ENCODE measurements at regions not wholly inside any gene's neighbourhood (a gene's known extent, or its start where the extent isn't known, plus 50 kb on each side); places are given as distances from the start of the nearest gene placed in this dataset.

DNA sequence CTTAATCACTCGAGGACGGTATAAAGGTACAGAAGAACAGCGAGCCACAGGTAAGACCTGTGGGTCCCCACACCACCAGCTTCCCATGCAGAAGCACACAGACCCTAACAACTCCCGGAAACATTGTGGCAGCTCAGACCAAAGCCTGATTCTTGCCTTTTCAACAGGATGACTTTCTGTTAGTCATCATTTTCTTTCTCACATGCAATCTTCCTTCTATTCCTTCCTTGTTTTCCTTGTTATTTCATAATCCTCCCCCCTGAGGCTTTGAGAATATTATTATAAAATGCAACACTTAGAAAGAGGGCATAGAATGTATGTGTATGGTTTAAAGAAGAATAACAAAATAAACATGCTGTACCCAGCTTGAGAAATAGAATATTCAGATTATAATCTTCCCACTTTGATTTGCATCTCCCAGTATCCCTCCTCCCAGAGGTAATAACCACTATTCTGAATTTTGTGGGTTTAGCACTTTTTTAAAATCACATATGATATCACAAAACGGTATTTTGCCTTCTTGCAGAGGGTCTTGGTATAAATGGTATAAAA, 100.9 kb downstream of the FHDC1 start:
- TF ChIP-seq, protein P1, sequence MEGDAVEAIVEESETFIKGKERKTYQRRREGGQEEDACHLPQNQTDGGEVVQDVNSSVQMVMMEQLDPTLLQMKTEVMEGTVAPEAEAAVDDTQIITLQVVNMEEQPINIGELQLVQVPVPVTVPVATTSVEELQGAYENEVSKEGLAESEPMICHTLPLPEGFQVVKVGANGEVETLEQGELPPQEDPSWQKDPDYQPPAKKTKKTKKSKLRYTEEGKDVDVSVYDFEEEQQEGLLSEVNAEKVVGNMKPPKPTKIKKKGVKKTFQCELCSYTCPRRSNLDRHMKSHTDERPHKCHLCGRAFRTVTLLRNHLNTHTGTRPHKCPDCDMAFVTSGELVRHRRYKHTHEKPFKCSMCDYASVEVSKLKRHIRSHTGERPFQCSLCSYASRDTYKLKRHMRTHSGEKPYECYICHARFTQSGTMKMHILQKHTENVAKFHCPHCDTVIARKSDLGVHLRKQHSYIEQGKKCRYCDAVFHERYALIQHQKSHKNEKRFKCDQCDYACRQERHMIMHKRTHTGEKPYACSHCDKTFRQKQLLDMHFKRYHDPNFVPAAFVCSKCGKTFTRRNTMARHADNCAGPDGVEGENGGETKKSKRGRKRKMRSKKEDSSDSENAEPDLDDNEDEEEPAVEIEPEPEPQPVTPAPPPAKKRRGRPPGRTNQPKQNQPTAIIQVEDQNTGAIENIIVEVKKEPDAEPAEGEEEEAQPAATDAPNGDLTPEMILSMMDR (IDR thresholded peaks at IDR 0.05) = no peak
- no peak for TF ChIP-seq POLR2A (IDR thresholded peaks at IDR 0.05)
- TF ChIP-seq POLR2AphosphoS5 (IDR thresholded peaks at IDR 0.05) = no peak
- TF ChIP-seq EP300 (IDR thresholded peaks at IDR 0.05) = no peak

All from upper lobe of left lung (tissue), 4 donors.